Muscle of back (tissue), 3 donors: ENCODE measurements at regions not wholly inside any gene's neighbourhood (a gene's known extent, or its start where the extent isn't known, plus 50 kb on each side); places are given as distances from the start of the nearest gene placed in this dataset.
"Not testable (repeated sequence)": the region's sequence is repeated elsewhere in the genome, so short reads cannot be mapped to it uniquely, and the experiment has no call there.

Experiments used
- DNase-seq, 3 donors: peaks; one replicate each; pipeline versions ENCODE4 v3.0.0 to v3.0.0-alpha.2; 2013

- DNase-seq: peak in 2 of 3 donors; percentile 0 to 1
Observed at GRCh38 chrX:95218976-95219375, 1465.7 kb upstream of the DIAPH2 start.

- no peak for DNase-seq
Observed at GRCh38 chrX:95248386-95248785, 1436.3 kb upstream of the DIAPH2 start.

- DNase-seq: no peak
Observed at GRCh38 chrX:95290455-95290854, 1394.2 kb upstream of the DIAPH2 start.

GRCh38 chrX:95291561-95291960 lies 1393.1 kb upstream of the DIAPH2 start:
- DNase-seq: no peak

GRCh38 chrX:95318882-95319281 lies 1365.8 kb upstream of the DIAPH2 start:
- DNase-seq: no peak

- no peak for DNase-seq
Observed at GRCh38 chrX:95325185-95325584, 1359.5 kb upstream of the DIAPH2 start.

- no peak for DNase-seq
Observed at GRCh38 chrX:95330292-95330691, 1354.3 kb upstream of the DIAPH2 start.

GRCh38 chrX:95332530-95332929 lies 1352.1 kb upstream of the DIAPH2 start:
- DNase-seq: no peak

GRCh38 chrX:95346856-95347255 lies 1337.8 kb upstream of the DIAPH2 start:
- peak; percentile 2 to 17 (median 5) for DNase-seq

GRCh38 chrX:95350774-95351488 lies 1333.7 kb upstream of the DIAPH2 start:
- DNase-seq: no peak

GRCh38 chrX:95367286-95367685 lies 1317.4 kb upstream of the DIAPH2 start:
- DNase-seq: no peak

- DNase-seq: no peak
Observed at GRCh38 chrX:95382799-95383198, 1301.8 kb upstream of the DIAPH2 start.

GRCh38 chrX:95383778-95384177 lies 1300.9 kb upstream of the DIAPH2 start:
- DNase-seq: no peak

- DNase-seq: peak in 1 of 3 donors; percentile 1
Observed at GRCh38 chrX:95427389-95427788, 1257.3 kb upstream of the DIAPH2 start.

GRCh38 chrX:95435198-95435597 lies 1249.4 kb upstream of the DIAPH2 start:
- DNase-seq: no peak

GRCh38 chrX:95441836-95442235 lies 1242.8 kb upstream of the DIAPH2 start:
- peak; percentile 5 to 31 (median 6) for DNase-seq

- no peak for DNase-seq
Observed at GRCh38 chrX:95484781-95485180, 1199.9 kb upstream of the DIAPH2 start.

- no peak for DNase-seq
Observed at GRCh38 chrX:95505721-95506120, 1178.9 kb upstream of the DIAPH2 start.

- no peak for DNase-seq
Observed at GRCh38 chrX:95509474-95509873, 1175.2 kb upstream of the DIAPH2 start.

- DNase-seq: not testable (repeated sequence)
Observed at GRCh38 chrX:95524018-95524417, 1160.6 kb upstream of the DIAPH2 start.

GRCh38 chrX:95536111-95536510 lies 1148.5 kb upstream of the DIAPH2 start:
- no peak for DNase-seq

GRCh38 chrX:95536661-95537060 lies 1148.0 kb upstream of the DIAPH2 start:
- no peak for DNase-seq

GRCh38 chrX:95539041-95539440 lies 1145.6 kb upstream of the DIAPH2 start:
- no peak for DNase-seq

- not testable (repeated sequence) for DNase-seq
Observed at GRCh38 chrX:95549552-95549951, 1135.1 kb upstream of the DIAPH2 start.
